Erythroblast (primary cell): ENCODE measurements at regions not wholly inside any gene's neighbourhood (a gene's known extent, or its start where the extent isn't known, plus 50 kb on each side); places are given as distances from the start of the nearest gene placed in this dataset.

ENCODE experiments used
- GATA1 ChIP-seq: IDR thresholded peaks from 2 replicates; pipeline ENCODE4 v1.6.1; 2011; ENCODE audit warnings: low read depth, mild to moderate bottlenecking, control low read depth, low read length, moderate library complexity
- POLR2A ChIP-seq: IDR thresholded peaks from 2 replicates; pipeline ENCODE4 v1.6.1; 2011; ENCODE audit warnings: mild to moderate bottlenecking, low read length

- TF ChIP-seq POLR2A (no peak), GATA1 (no peak)
Observed at GRCh38 chr14:87686746-87687145, 306.2 kb downstream of the GALC start.
